WI38 (cell line): ENCODE measurements at regions not wholly inside any gene's neighbourhood (a gene's known extent, or its start where the extent isn't known, plus 50 kb on each side); places are given as distances from the start of the nearest gene placed in this dataset.

ENCODE experiments used
- H3K4me3 ChIP-seq: 2 replicates; pipeline ENCODE4 v1.5.1; 2011; ENCODE audit warnings: low read depth, mild to moderate bottlenecking, control low read depth, low read length
- CTCF ChIP-seq: IDR thresholded peaks from 2 replicates; pipeline ENCODE4 v1.5.1; 2012; ENCODE audit warnings: low read depth, mild to moderate bottlenecking, control low read depth, low read length

- no peak for TF ChIP-seq CTCF
- H3K4me3 ChIP-seq: no peak overlapping the region
These were observed 192.5 kb downstream of the KLF12 start for GRCh38 chr13:73941752-73942151.

GRCh38 chr13:73940098-73940497 lies 194.1 kb downstream of the KLF12 start:
- no peak overlapping the region for H3K4me3 ChIP-seq
- no peak for TF ChIP-seq CTCF

GRCh38 chr13:73939603-73940002 lies 194.6 kb downstream of the KLF12 start:
- TF ChIP-seq CTCF: no peak
- no peak overlapping the region for H3K4me3 ChIP-seq

- no peak overlapping the region for H3K4me3 ChIP-seq
- TF ChIP-seq CTCF: no peak
These were observed 195.2 kb downstream of the KLF12 start for GRCh38 chr13:73939071-73939380.

- no peak overlapping the region for H3K4me3 ChIP-seq
- no peak for TF ChIP-seq CTCF
These were observed 195.7 kb downstream of the KLF12 start for GRCh38 chr13:73938372-73939070.

GRCh38 chr13:73937441-73937840 lies 196.8 kb downstream of the KLF12 start:
- H3K4me3 ChIP-seq: no peak overlapping the region
- no peak for TF ChIP-seq CTCF

GRCh38 chr13:73935991-73936390 lies 198.2 kb downstream of the KLF12 start:
- no peak for TF ChIP-seq CTCF
- no peak overlapping the region for H3K4me3 ChIP-seq
